PC-9 (cell line): ENCODE measurements at regions not wholly inside any gene's neighbourhood (a gene's known extent, or its start where the extent isn't known, plus 50 kb on each side); places are given as distances from the start of the nearest gene placed in this dataset.

Experiments used
- CTCF ChIP-seq: fragments of 200-600 bp; sonication (generic); conservative IDR thresholded peaks from 2 replicates; pipeline ENCODE4 v1.6.1; 2017; ENCODE audit warnings: mixed run types, antibody characterized with exemption, mild to moderate bottlenecking, moderate library complexity
- EZH2 ChIP-seq: fragments of 200-600 bp; sonication (generic); IDR thresholded peaks from 2 replicates; pipeline ENCODE4 v1.8.0; 2017; ENCODE audit warnings: antibody characterized with exemption, low read depth

GRCh38 chr6:120273411-120273810 lies 923.9 kb upstream of the MAN1A1 start:
- TF ChIP-seq CTCF (no peak), EZH2 (no peak)
